ENCODE measurements at regions not wholly inside any gene's neighbourhood (a gene's known extent, or its start where the extent isn't known, plus 50 kb on each side); places are given as distances from the start of the nearest gene placed in this dataset.

- no peak for DNase-seq (ENCODE audit: low read depth)
Observed at GRCh38 chr10:112871021-112871420, 79.0 kb upstream of the TCF7L2 start.

- DNase-seq (ENCODE audit: low read depth), result peak; percentile 26
Observed at GRCh38 chr10:112872728-112873127, 77.3 kb upstream of the TCF7L2 start.

- DNase-seq (ENCODE audit: low read depth), result peak; percentile 19
Observed at GRCh38 chr10:112873541-112873940, 76.5 kb upstream of the TCF7L2 start.

- no peak for DNase-seq (ENCODE audit: low read depth)
Observed at GRCh38 chr10:112874982-112875381, 75.1 kb upstream of the TCF7L2 start.

GRCh38 chr10:112875476-112876267, 74.4 kb upstream of the TCF7L2 start:
- DNase-seq (ENCODE audit: low read depth), result peak; percentile 78

GRCh38 chr10:112880633-112881530, 69.2 kb upstream of the TCF7L2 start:
- DNase-seq (ENCODE audit: low read depth), result no peak

- no peak for DNase-seq (ENCODE audit: low read depth)
Observed at GRCh38 chr10:112883360-112884178, 66.5 kb upstream of the TCF7L2 start.

- DNase-seq (ENCODE audit: low read depth), result no peak
Observed at GRCh38 chr10:112884179-112884504, 65.9 kb upstream of the TCF7L2 start.

- DNase-seq (ENCODE audit: low read depth), result no peak
Observed at GRCh38 chr10:112886463-112886862, 63.6 kb upstream of the TCF7L2 start.

- peak; percentile 30 for DNase-seq (ENCODE audit: low read depth)
Observed at GRCh38 chr10:112887968-112888367, 62.1 kb upstream of the TCF7L2 start.

- no peak for DNase-seq (ENCODE audit: low read depth)
Observed at GRCh38 chr10:112895292-112895691, 54.8 kb upstream of the TCF7L2 start.

- DNase-seq (ENCODE audit: low read depth), result no peak
Observed at GRCh38 chr10:112896273-112896672, 53.8 kb upstream of the TCF7L2 start.

- DNase-seq (ENCODE audit: low read depth), result no peak
Observed at GRCh38 chr10:112896722-112897121, 53.3 kb upstream of the TCF7L2 start.

- DNase-seq (ENCODE audit: low read depth), result peak; percentile 45
Observed at GRCh38 chr10:112898540-112899390, 51.3 kb upstream of the TCF7L2 start.

GRCh38 chr10:112899391-112900065, 50.5 kb upstream of the TCF7L2 start:
- DNase-seq (ENCODE audit: low read depth), result no peak

All from ELR (cell line).